ENCODE measurements at regions not wholly inside any gene's neighbourhood (a gene's known extent, or its start where the extent isn't known, plus 50 kb on each side); places are given as distances from the start of the nearest gene placed in this dataset.

DNA sequence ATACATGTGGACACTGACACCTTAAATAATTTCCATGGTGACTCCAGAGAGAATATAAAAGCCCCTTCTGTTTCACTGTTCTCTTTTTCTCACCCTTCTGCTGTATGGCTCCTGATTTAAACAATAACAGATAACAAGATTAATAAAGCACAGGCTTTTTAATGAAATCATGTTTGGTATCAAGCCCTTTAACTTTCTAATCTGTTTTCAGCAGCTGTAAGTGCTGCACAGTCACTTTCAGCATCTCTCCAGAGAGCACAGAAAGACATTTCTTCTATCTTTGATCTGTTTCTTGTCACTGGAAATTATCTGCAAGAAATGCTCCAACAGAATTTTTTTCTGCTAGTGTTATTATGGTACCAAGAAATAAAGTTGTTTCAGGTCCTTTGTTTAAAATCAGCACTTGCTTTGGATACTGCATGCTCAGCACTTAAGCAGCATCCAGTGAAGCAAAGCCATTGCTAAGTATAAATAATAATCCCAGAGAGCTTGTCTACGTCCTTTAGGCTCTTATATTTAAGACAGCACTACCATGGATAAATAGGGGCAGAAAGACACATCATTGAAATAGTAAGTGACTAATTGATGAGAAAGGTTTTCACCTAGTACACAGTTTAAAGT, 134.2 kb upstream of the CARD18 start (continued):
- TF ChIP-seq, protein P1, sequence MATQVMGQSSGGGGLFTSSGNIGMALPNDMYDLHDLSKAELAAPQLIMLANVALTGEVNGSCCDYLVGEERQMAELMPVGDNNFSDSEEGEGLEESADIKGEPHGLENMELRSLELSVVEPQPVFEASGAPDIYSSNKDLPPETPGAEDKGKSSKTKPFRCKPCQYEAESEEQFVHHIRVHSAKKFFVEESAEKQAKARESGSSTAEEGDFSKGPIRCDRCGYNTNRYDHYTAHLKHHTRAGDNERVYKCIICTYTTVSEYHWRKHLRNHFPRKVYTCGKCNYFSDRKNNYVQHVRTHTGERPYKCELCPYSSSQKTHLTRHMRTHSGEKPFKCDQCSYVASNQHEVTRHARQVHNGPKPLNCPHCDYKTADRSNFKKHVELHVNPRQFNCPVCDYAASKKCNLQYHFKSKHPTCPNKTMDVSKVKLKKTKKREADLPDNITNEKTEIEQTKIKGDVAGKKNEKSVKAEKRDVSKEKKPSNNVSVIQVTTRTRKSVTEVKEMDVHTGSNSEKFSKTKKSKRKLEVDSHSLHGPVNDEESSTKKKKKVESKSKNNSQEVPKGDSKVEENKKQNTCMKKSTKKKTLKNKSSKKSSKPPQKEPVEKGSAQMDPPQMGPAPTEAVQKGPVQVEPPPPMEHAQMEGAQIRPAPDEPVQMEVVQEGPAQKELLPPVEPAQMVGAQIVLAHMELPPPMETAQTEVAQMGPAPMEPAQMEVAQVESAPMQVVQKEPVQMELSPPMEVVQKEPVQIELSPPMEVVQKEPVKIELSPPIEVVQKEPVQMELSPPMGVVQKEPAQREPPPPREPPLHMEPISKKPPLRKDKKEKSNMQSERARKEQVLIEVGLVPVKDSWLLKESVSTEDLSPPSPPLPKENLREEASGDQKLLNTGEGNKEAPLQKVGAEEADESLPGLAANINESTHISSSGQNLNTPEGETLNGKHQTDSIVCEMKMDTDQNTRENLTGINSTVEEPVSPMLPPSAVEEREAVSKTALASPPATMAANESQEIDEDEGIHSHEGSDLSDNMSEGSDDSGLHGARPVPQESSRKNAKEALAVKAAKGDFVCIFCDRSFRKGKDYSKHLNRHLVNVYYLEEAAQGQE (IDR thresholded peaks at IDR 0.05; ENCODE audit: low read depth) = no peak
- TF ChIP-seq RAD21 (IDR thresholded peaks at IDR 0.05; ENCODE audit: low read depth) (no peak), ZNF274 (IDR thresholded peaks at IDR 0.05; ENCODE audit: low read depth, low read length) (no peak), YY1 (IDR thresholded peaks at IDR 0.05; ENCODE audit: extremely low read depth, insufficient replicate concordance, low read depth, low read length) (no peak), SP1 (IDR thresholded peaks at IDR 0.05; ENCODE audit: low read depth) (no peak), SIN3A (IDR thresholded peaks at IDR 0.05; ENCODE audit: low read depth) (no peak), JUND (IDR thresholded peaks at IDR 0.05) (no peak), SRF (IDR thresholded peaks at IDR 0.05; ENCODE audit: low read depth) (no peak), POLR2AphosphoS5 (IDR thresholded peaks at IDR 0.05; ENCODE audit: low read depth, low read length) (no peak), FOSL1 (IDR thresholded peaks at IDR 0.05; ENCODE audit: low read depth) (no peak), EZH2phosphoT487 (IDR thresholded peaks at IDR 0.05; ENCODE audit: borderline replicate concordance) (no peak), ZFX (IDR thresholded peaks at IDR 0.05) (no peak), POLR2A (IDR thresholded peaks at IDR 0.05; ENCODE audit: borderline replicate concordance, extremely low read depth, insufficient read depth, insufficient read length) (no peak)
- TF ChIP-seq, protein P2, sequence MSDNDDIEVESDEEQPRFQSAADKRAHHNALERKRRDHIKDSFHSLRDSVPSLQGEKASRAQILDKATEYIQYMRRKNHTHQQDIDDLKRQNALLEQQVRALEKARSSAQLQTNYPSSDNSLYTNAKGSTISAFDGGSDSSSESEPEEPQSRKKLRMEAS (IDR thresholded peaks at IDR 0.05) = no peak

DNA sequence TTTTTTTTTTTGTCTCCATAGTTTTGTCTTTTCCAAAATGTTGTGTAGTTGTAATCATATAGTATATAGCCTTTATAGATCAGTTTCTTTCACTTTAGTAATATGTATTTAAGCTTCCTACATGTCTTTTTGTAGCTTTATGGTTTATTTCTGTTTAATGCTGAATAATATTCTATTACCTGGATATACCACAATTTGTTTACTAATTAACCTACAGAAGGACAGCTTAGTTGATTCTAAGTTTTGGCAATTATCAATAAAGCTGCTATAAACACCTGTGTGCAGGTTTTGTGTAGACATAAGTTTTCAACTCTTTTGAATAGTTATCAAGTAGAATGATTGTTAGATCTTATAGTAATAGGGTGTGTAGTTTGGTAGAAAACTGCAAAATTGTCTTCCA, 130.3 kb upstream of the CARD18 start:
- no peaks in the 10 kb centered on the region for H3K79me2 ChIP-seq (ENCODE audit: insufficient read depth, low read length)
- CTCF ChIA-PET = no interaction called here

More for the DNA sequence above, 130.3 kb upstream of the CARD18 start:
- RAD21 ChIA-PET (ENCODE audit: low non-redundant PET in 1 of 2, low total read pairs in 2 of 2, uncharacterized antibody in 2 of 2, unreplicated experiment in 2 of 2) = no interaction called here
- H3K9me3 ChIP-seq (ENCODE audit: control insufficient read depth in 1 of 2, insufficient read depth in 1 of 2, low read depth in 1 of 2, low read length in 2 of 2) = no peaks in the 10 kb centered on the region
- no peak overlapping the region for H3K4me2 ChIP-seq (ENCODE audit: low read length)
- POLR2A ChIA-PET = no interaction called here
- no TSS peak for BruUV-seq (replicated peaks)
- DNase-seq (ENCODE audit: low read depth, low spot score) (no peak), ATAC-seq (no peak)
- intact Hi-C loops (cut with micrococcal nuclease) = no loop called here
- TF ChIP-seq ZFX (IDR thresholded peaks at IDR 0.05) (no peak), FOSL1 (IDR thresholded peaks at IDR 0.05; ENCODE audit: low read depth) (no peak), YY1 (IDR thresholded peaks at IDR 0.05; ENCODE audit: extremely low read depth, insufficient replicate concordance, low read depth, low read length) (no peak), ZNF274 (IDR thresholded peaks at IDR 0.05; ENCODE audit: low read depth, low read length) (no peak), EZH2 (IDR thresholded peaks at IDR 0.05) (no peak), ELF1 (IDR thresholded peaks at IDR 0.05; ENCODE audit: borderline replicate concordance, low read depth) (no peak), EZH2phosphoT487 (IDR thresholded peaks at IDR 0.05; ENCODE audit: borderline replicate concordance) (no peak), POLR2A (IDR thresholded peaks at IDR 0.05; ENCODE audit: borderline replicate concordance, extremely low read depth, insufficient read depth, insufficient read length) (no peak), SP1 (IDR thresholded peaks at IDR 0.05; ENCODE audit: low read depth) (no peak), JUND (IDR thresholded peaks at IDR 0.05) (no peak), ATF3 (IDR thresholded peaks at IDR 0.05) (no peak), RAD21 (IDR thresholded peaks at IDR 0.05; ENCODE audit: low read depth) (no peak)
- TF ChIP-seq, protein P3, sequence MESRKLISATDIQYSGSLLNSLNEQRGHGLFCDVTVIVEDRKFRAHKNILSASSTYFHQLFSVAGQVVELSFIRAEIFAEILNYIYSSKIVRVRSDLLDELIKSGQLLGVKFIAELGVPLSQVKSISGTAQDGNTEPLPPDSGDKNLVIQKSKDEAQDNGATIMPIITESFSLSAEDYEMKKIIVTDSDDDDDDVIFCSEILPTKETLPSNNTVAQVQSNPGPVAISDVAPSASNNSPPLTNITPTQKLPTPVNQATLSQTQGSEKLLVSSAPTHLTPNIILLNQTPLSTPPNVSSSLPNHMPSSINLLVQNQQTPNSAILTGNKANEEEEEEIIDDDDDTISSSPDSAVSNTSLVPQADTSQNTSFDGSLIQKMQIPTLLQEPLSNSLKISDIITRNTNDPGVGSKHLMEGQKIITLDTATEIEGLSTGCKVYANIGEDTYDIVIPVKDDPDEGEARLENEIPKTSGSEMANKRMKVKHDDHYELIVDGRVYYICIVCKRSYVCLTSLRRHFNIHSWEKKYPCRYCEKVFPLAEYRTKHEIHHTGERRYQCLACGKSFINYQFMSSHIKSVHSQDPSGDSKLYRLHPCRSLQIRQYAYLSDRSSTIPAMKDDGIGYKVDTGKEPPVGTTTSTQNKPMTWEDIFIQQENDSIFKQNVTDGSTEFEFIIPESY (IDR thresholded peaks at IDR 0.05; ENCODE audit: extremely low read depth, insufficient replicate concordance, low read length) = no peak
- TF ChIP-seq, protein P2 (IDR thresholded peaks at IDR 0.05) = no peak
- no peak overlapping the region for H3K27ac ChIP-seq (ENCODE audit: low read depth, low read length)
- H3K4me3 ChIP-seq (replicated peaks in 1 of 2; ENCODE audit: low read depth in 1 of 2, low read length in 2 of 2) = no peak overlapping the region
- no peaks in the 10 kb centered on the region for H3K27me3 ChIP-seq (ENCODE audit: insufficient read depth, low read length)
- no peaks in the 10 kb centered on the region for H3K9me2 ChIP-seq (ENCODE audit: insufficient read depth)
- no peaks in the 10 kb centered on the region for H4K20me1 ChIP-seq (ENCODE audit: insufficient read depth)
- H3K4me1 ChIP-seq (ENCODE audit: control insufficient read depth in 1 of 2, insufficient read depth in 2 of 2, low read length in 2 of 2) = no peaks in the 10 kb centered on the region
- H3K9ac ChIP-seq (ENCODE audit: low read length) = no peak overlapping the region
- no peaks in the 10 kb centered on the region for H3K36me3 ChIP-seq (ENCODE audit: control insufficient read depth in 1 of 2, insufficient read depth in 2 of 2, low read length in 2 of 2)
- H2AFZ ChIP-seq (ENCODE audit: low read depth, low read length, poor library complexity, severe bottlenecking) = no peak overlapping the region

All from HCT116 (cell line).